ENCODE measurements at regions not wholly inside any gene's neighbourhood (a gene's known extent, or its start where the extent isn't known, plus 50 kb on each side); places are given as distances from the start of the nearest gene placed in this dataset.

DNA sequence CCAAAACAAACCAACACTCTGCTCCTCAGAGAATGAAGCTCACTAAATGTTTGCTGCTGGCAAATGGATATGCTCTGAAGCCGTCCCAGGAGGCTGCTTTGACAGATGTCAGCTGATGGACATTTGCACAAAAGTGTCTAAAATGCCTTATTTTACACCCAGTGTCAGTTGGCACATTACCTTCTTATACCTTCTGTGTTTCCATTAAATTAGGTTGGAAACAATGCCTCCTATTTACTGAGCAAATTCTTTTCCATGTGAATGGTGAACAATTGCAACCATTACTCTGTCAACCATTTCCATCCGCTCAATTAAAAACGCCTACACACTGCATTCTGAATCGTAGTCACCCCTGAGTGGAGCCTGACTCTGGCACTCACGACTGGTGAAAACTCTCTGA, 1679.9 kb upstream of the FLRT2 start:
- intact Hi-C loops (cut with DNase I), result no loop called here
- H3K27ac ChIP-seq (ENCODE audit: low read depth in 1 of 2, low read length in 2 of 2), result no peak overlapping the region
- no peaks in the 10 kb centered on the region for H3K4me1 ChIP-seq (ENCODE audit: control insufficient read depth in 1 of 2, insufficient read depth in 2 of 2, low read length in 2 of 2)
- H3K4me3 ChIP-seq (ENCODE audit: low read length in 2 of 2), result no peak overlapping the region
- WGBS, 2 donors, result 70 to 73% methylated on average over 5 of the region's 5 CpGs
- DNase-seq (no peak), ATAC-seq (ENCODE audit: low FRiP score) (no peak)
- no peaks in the 10 kb centered on the region for H3K27me3 ChIP-seq (ENCODE audit: control insufficient read depth in 1 of 2, insufficient read depth in 2 of 2, low read length in 1 of 2)
- no peaks in the 10 kb centered on the region for H3K36me3 ChIP-seq (ENCODE audit: control insufficient read depth in 1 of 2, insufficient read depth in 2 of 2, low read length in 1 of 2)
- peaks cover 2% of the 10 kb centered on the region for H3K9me3 ChIP-seq (ENCODE audit: control insufficient read depth, low read length)

DNA sequence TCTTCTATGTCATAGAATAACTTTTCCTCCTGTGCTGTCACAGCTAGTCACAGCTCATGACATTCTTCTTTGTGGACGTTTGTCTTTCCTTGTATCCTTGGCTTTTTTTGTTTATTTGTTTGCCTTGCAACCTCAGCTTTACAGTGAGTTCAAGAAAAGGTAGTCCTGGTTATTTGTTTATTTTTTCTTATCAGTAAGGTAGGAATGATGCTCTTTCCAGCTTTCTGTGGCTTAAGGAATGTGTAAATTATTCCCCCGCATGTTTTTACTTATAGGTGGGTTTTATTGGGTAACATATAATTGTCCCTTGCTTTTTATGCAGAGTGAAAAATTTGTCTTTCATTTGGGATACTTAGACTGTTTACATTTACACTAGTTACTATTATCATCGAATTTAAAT, 1673.6 kb upstream of the FLRT2 start:
- 86 to 89% methylated on average over 3 of the region's 3 CpGs for WGBS, 2 donors

DNA sequence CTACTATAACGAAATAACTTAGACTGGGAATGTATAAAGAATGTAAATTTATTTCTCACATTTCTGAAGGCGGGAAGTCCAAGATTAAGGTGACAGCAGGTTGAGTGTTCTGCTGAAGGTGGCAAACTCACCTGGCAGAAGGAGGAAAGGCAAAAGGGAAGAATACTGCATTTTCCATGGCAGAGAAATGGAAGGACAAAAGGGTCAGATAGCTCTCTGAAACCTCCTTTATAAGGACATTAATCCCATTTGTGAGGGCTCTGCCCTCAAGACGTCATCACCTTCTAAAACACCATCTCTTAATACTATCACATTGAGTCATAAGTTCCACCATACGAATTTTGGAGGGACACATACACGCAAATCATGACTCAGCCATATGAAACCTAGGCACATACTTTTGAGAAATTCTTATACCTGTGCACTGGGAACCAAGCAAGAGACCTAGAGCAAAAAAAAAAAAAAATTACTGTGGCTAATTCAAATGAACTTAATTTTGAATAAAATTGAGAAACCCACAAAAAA, 1669.3 kb upstream of the FLRT2 start:
- ATAC-seq (ENCODE audit: low FRiP score) (no peak), DNase-seq (no peak)
- H3K36me3 ChIP-seq (ENCODE audit: control insufficient read depth in 1 of 2, insufficient read depth in 2 of 2, low read length in 1 of 2), result no peaks in the 10 kb centered on the region
- no peak overlapping the region for H3K27ac ChIP-seq (ENCODE audit: low read depth in 1 of 2, low read length in 2 of 2)
- no peaks in the 10 kb centered on the region for H3K27me3 ChIP-seq (ENCODE audit: control insufficient read depth in 1 of 2, insufficient read depth in 2 of 2, low read length in 1 of 2)
- H3K4me3 ChIP-seq (ENCODE audit: low read length in 2 of 2), result no peak overlapping the region
- intact Hi-C loops (cut with DNase I), result no loop called here
- no peaks in the 10 kb centered on the region for H3K4me1 ChIP-seq (ENCODE audit: control insufficient read depth in 1 of 2, insufficient read depth in 2 of 2, low read length in 2 of 2)
- H3K9me3 ChIP-seq (ENCODE audit: control insufficient read depth, low read length), result no peaks in the 10 kb centered on the region
- 90 to 93% methylated on average over 5 of the region's 5 CpGs for WGBS, 2 donors

More for the DNA sequence above, 1673.6 kb upstream of the FLRT2 start:
- no peaks in the 10 kb centered on the region for H3K27me3 ChIP-seq (ENCODE audit: control insufficient read depth in 1 of 2, insufficient read depth in 2 of 2, low read length in 1 of 2)
- DNase-seq (no peak), ATAC-seq (ENCODE audit: low FRiP score) (no peak)
- no peaks in the 10 kb centered on the region for H3K36me3 ChIP-seq (ENCODE audit: control insufficient read depth in 1 of 2, insufficient read depth in 2 of 2, low read length in 1 of 2)
- no peaks in the 10 kb centered on the region for H3K4me1 ChIP-seq (ENCODE audit: control insufficient read depth in 1 of 2, insufficient read depth in 2 of 2, low read length in 2 of 2)
- no peaks in the 10 kb centered on the region for H3K9me3 ChIP-seq (ENCODE audit: control insufficient read depth, low read length)
- intact Hi-C loops (cut with DNase I), result no loop called here
- no peak overlapping the region for H3K27ac ChIP-seq (ENCODE audit: low read depth in 1 of 2, low read length in 2 of 2)
- no peak overlapping the region for H3K4me3 ChIP-seq (ENCODE audit: low read length in 2 of 2)

DNA sequence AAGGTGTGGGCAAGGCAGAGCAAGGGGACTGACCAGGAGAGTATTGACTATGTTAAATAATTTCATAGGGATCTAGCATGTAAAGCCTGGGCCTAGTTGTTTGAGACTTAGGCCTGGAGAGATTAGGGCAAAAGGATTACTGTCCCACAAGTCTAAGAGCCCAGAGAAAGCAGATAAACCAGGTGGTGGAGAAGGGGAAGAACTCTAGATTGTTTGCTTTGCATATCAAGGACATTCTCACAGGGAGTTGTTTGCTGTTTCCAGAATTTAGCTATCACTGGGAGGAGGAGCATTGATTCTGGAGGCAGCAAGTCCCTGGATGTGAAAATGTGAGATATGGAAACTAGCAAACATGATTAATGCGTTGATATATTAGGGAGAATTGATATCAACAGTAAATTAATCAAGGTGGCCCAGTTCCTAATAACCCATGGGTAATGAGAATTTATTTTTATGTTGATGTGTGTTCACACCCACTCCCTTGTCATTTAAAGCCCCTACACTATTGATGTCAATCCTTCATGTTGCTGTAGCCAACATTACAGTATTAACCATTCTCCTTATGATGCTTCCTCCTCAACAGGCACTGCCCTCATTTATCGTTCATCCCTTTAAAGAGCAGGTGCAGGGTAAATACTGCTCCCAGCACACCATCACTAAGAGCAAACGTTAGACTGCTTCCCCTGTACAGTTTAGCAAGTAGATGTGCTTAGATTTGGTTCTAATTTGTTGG, 1666.7 kb upstream of the FLRT2 start:
- H3K36me3 ChIP-seq (ENCODE audit: control insufficient read depth in 1 of 2, insufficient read depth in 2 of 2, low read length in 1 of 2), result no peaks in the 10 kb centered on the region
- H3K27ac ChIP-seq (ENCODE audit: low read depth in 1 of 2, low read length in 2 of 2), result no peak overlapping the region
- no peak for ATAC-seq (ENCODE audit: low FRiP score)
- intact Hi-C loops (cut with DNase I), result no loop called here
- no peaks in the 10 kb centered on the region for H3K9me3 ChIP-seq (ENCODE audit: control insufficient read depth, low read length)
- DNase-seq, result no peak
- H3K4me1 ChIP-seq (ENCODE audit: control insufficient read depth in 1 of 2, insufficient read depth in 2 of 2, low read length in 2 of 2), result no peaks in the 10 kb centered on the region
- 79 to 82% methylated on average over 3 of the region's 3 CpGs for WGBS, 2 donors
- H3K4me3 ChIP-seq (ENCODE audit: low read length in 2 of 2), result no peak overlapping the region
- H3K27me3 ChIP-seq (ENCODE audit: control insufficient read depth in 1 of 2, insufficient read depth in 2 of 2, low read length in 1 of 2), result no peaks in the 10 kb centered on the region

DNA sequence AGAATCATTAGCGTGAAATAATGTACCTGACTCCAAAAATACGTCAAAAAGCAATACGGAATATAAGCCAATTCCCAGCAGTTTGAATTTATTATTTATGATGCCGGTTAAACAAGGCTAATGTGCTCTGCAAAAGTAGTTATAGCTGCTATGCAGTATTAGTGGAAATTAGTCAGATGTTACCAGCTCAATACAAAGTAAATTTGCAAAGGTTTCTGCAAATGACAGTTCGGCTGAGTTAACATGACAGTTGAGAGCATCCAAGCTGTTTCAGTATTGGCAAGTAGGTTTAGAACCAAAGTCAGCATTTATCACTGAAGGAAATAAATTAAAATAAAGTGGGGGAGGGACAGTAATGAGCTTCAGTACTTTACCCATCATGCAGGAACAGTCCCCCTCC, 1665.8 kb upstream of the FLRT2 start:
- intact Hi-C loops (cut with DNase I), result no loop called here
- Histone ChIP-seq H3K4me1 (ENCODE audit: control insufficient read depth in 1 of 2, insufficient read depth in 2 of 2, low read length in 2 of 2) (no peaks in the 10 kb centered on the region), H3K9me3 (ENCODE audit: control insufficient read depth, low read length) (no peaks in the 10 kb centered on the region), H3K4me3 (ENCODE audit: low read length in 2 of 2) (no peak overlapping the region), H3K27ac (ENCODE audit: low read depth in 1 of 2, low read length in 2 of 2) (no peak overlapping the region), H3K27me3 (ENCODE audit: control insufficient read depth in 1 of 2, insufficient read depth in 2 of 2, low read length in 1 of 2) (no peaks in the 10 kb centered on the region), H3K36me3 (ENCODE audit: control insufficient read depth in 1 of 2, insufficient read depth in 2 of 2, low read length in 1 of 2) (no peaks in the 10 kb centered on the region)
- 67 to 89% methylated on average over 5 of the region's 5 CpGs for WGBS, 2 donors
- ATAC-seq (ENCODE audit: low FRiP score) (no peak), DNase-seq (no peak)

DNA sequence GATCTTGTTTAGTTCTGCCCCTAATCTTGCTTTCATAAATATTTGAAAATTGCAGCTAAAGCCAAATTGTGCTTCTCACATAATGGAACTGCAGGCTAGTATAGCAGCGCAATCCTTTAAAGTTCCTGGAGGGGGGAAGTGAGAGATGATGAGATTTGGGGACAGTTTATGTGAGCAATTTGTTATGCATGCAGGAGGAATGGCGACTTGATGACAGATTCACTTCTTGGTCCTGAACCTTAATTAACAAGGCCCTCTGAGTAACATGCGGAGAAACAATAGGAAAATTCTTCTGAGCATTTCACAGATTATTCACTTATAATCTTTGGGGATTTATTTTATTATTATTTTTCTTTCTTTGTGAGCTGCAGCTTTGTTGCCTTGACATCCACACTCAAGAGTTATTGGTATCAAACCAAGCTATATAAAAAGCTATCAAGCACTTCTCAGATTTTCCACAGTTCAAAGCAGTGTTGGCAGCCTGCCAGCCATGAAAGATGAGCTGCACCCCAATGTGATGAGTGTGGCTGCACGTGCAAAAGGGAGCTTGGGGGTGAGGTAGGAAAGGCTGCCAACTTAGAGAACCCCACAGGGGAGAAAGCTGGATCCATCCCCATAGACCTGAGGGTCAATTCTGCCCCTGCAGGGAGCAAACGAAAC, 1662.2 kb upstream of the FLRT2 start:
- H3K4me1 ChIP-seq (ENCODE audit: control insufficient read depth in 1 of 2, insufficient read depth in 2 of 2, low read length in 2 of 2), result no peaks in the 10 kb centered on the region
- 76 to 77% methylated on average over 5 of the region's 5 CpGs for WGBS, 2 donors
- no peak for ATAC-seq (ENCODE audit: low FRiP score)
- intact Hi-C loops (cut with DNase I), result no loop called here
- H3K27me3 ChIP-seq (ENCODE audit: control insufficient read depth in 1 of 2, insufficient read depth in 2 of 2, low read length in 1 of 2), result no peaks in the 10 kb centered on the region
- no peaks in the 10 kb centered on the region for H3K9me3 ChIP-seq (ENCODE audit: control insufficient read depth, low read length)
- no peak overlapping the region for H3K4me3 ChIP-seq (ENCODE audit: low read length in 2 of 2)
- DNase-seq, result no peak
- H3K27ac ChIP-seq (ENCODE audit: low read depth in 1 of 2, low read length in 2 of 2), result no peak overlapping the region
- H3K36me3 ChIP-seq (ENCODE audit: control insufficient read depth in 1 of 2, insufficient read depth in 2 of 2, low read length in 1 of 2), result no peaks in the 10 kb centered on the region

DNA sequence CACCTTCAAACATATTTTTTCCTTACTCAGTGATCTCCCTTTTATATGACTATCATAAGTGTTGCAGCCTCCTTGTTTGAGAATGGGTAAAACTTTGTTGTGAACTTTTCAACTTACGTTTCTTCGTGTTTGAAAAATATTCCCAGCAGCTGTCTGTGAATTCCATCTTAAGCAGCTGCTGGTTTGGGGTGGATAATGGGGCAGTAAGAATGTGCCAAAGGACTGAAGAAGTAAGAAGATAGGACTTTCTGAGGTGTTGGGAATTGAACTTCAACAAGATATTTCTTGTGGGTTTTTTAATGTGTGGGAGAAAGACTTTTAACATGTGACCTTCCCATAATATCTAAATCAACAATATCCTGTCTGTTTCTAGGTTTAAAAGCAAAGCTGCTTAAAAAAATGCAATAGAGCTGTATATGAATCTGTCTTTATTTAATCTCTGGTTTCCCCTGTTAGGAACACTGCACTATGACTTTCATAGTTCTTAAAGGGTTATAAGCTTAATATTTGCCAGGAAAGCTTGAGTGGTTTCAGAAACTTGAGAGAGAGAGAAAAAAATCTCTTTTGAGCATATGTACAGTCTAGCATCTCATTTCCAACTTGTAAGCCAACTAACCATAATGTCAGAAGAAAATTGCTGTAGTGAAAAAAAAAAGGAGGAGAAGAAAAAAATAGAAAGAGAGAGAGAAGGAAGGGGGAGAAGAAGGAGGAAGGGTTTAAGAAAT, 1659.2 kb upstream of the FLRT2 start:
- ATAC-seq (ENCODE audit: low FRiP score) (no peak), DNase-seq (no peak)
- no peak overlapping the region for H3K27ac ChIP-seq (ENCODE audit: low read depth in 1 of 2, low read length in 2 of 2)
- WGBS, 2 donors, result 57 to 59% methylated on average over 2 of the region's 2 CpGs
- H3K4me1 ChIP-seq (ENCODE audit: control insufficient read depth in 1 of 2, insufficient read depth in 2 of 2, low read length in 2 of 2), result no peaks in the 10 kb centered on the region
- H3K9me3 ChIP-seq (ENCODE audit: control insufficient read depth, low read length), result no peaks in the 10 kb centered on the region
- no peaks in the 10 kb centered on the region for H3K36me3 ChIP-seq (ENCODE audit: control insufficient read depth in 1 of 2, insufficient read depth in 2 of 2, low read length in 1 of 2)
- intact Hi-C loops (cut with DNase I), result no loop called here
- H3K27me3 ChIP-seq (ENCODE audit: control insufficient read depth in 1 of 2, insufficient read depth in 2 of 2, low read length in 1 of 2), result no peaks in the 10 kb centered on the region
- no peak overlapping the region for H3K4me3 ChIP-seq (ENCODE audit: low read length in 2 of 2)

DNA sequence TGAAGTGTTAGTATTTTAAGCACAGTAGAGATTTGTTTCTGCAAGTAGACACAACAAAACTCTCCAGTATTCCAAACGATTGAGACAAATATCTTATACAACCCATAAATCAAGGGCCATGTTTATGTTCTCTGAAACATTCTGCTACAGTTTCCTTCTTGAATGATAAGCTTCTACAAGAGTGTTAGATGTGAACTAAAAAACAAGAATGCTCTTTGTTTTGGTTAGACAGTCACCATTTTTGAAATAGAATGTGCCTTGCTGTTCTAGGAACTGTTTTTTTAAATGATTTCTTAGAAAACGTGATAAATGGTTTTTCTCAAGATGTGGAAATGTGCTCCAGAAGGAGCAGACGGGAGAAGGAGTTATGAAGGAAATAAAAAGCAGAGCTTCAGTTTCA, 1656.3 kb upstream of the FLRT2 start:
- ATAC-seq (ENCODE audit: low FRiP score), result no peak
- Histone ChIP-seq H3K4me3 (ENCODE audit: low read length in 2 of 2) (no peak overlapping the region), H3K27me3 (ENCODE audit: control insufficient read depth in 1 of 2, insufficient read depth in 2 of 2, low read length in 1 of 2) (no peaks in the 10 kb centered on the region), H3K27ac (ENCODE audit: low read depth in 1 of 2, low read length in 2 of 2) (no peak overlapping the region), H3K9me3 (ENCODE audit: control insufficient read depth, low read length) (no peaks in the 10 kb centered on the region), H3K36me3 (ENCODE audit: control insufficient read depth in 1 of 2, insufficient read depth in 2 of 2, low read length in 1 of 2) (no peaks in the 10 kb centered on the region), H3K4me1 (ENCODE audit: control insufficient read depth in 1 of 2, insufficient read depth in 2 of 2, low read length in 2 of 2) (no peaks in the 10 kb centered on the region)
- intact Hi-C loops (cut with DNase I), result no loop called here
- DNase-seq, result no peak
- WGBS, 2 donors, result 0 to 5% methylated on average over 3 of the region's 3 CpGs

All from aorta (tissue), 5 donors.